SK-N-SH (cell line): ENCODE measurements at regions not wholly inside any gene's neighbourhood (a gene's known extent, or its start where the extent isn't known, plus 50 kb on each side); places are given as distances from the start of the nearest gene placed in this dataset.

ENCODE experiments used
- CTCF ChIP-seq: fragments of 200-600 bp; sonication (generic); IDR thresholded peaks from 2 replicates; pipeline ENCODE4 v1.6.1; 2017; ENCODE audit warnings: antibody characterized with exemption, mild to moderate bottlenecking, moderate library complexity
- JUND ChIP-seq: IDR thresholded peaks from 2 replicates; pipeline ENCODE4 v1.4.0; 2012
- PBX3 ChIP-seq: IDR thresholded peaks from 2 replicates; pipeline ENCODE4; 2012
- POLR2AphosphoS5 ChIP-seq: IDR thresholded peaks from 2 replicates; pipeline ENCODE4 v1.6.1; 2012; ENCODE audit warnings: low read depth, low read length
- REST ChIP-seq: IDR thresholded peaks from 2 replicates; pipeline ENCODE4 v1.6.1; 2012; ENCODE audit warnings: mild to moderate bottlenecking, low read depth, low read length, moderate library complexity
- RXRA ChIP-seq: IDR thresholded peaks from 2 replicates; pipeline ENCODE4 v1.4.0; 2012; ENCODE audit warnings: low read depth, mild to moderate bottlenecking, borderline replicate concordance
- SMC3 ChIP-seq: IDR thresholded peaks from 2 replicates; pipeline ENCODE4 v1.6.1; 2012; ENCODE audit warnings: low read depth, low read length, improper control_type of control experiment
- TCF12 ChIP-seq: IDR thresholded peaks from 2 replicates; pipeline ENCODE4 v1.4.0; 2012
- USF1 ChIP-seq: IDR thresholded peaks from 2 replicates; pipeline ENCODE4 v1.4.0; 2012; ENCODE audit warnings: low read depth, borderline replicate concordance

GRCh38 chr5:89072842-89073672 lies 190.1 kb upstream of the MEF2C start:
- TF ChIP-seq REST: no peak
- TF ChIP-seq USF1: no peak
- no peak for TF ChIP-seq CTCF
- no peak for TF ChIP-seq SMC3
- no peak for TF ChIP-seq RXRA
- TF ChIP-seq POLR2AphosphoS5: no peak
- no peak for TF ChIP-seq TCF12
- no peak for TF ChIP-seq PBX3
- TF ChIP-seq JUND: no peak
